T-helper 1 cell treated with Interleukin-12 subunit alpha and Interleukin-12 subunit beta and Interleukin-4 antibody, amounts not matched to agents 30 μg/mL and 1 μg/mL, for 36 hours (primary cell): ENCODE measurements at regions not wholly inside any gene's neighbourhood (a gene's known extent, or its start where the extent isn't known, plus 50 kb on each side); places are given as distances from the start of the nearest gene placed in this dataset.
"Not testable (repeated sequence)": the region's sequence is repeated elsewhere in the genome, so short reads cannot be mapped to it uniquely, and the experiment has no call there.

Experiments
- H3K27ac Mint-ChIP-seq: one replicate; pipeline ENCODE4 v1.8.0; 2021; ENCODE audit warnings: mild to moderate bottlenecking, mixed read lengths
- H3K27me3 Mint-ChIP-seq: one replicate; pipeline ENCODE4 v1.8.0; 2021; ENCODE audit warnings: low read depth, mixed read lengths
- H3K36me3 Mint-ChIP-seq: one replicate; pipeline ENCODE4 v1.8.0; 2021; ENCODE audit warnings: low read depth, mixed read lengths
- H3K4me1 Mint-ChIP-seq: one replicate; pipeline ENCODE4 v1.8.0; 2021; ENCODE audit warnings: low read depth, mixed read lengths
- H3K4me3 Mint-ChIP-seq: one replicate; pipeline ENCODE4 v1.8.0; 2021; ENCODE audit warnings: mild to moderate bottlenecking, moderate library complexity, mixed read lengths
- H3K9me3 Mint-ChIP-seq: one replicate; pipeline ENCODE4 v1.8.0; 2021; ENCODE audit warnings: mixed read lengths

- no peak overlapping the region for H3K27ac Mint-ChIP-seq
Observed at GRCh38 chr6:141990840-141991239, 141.9 kb upstream of the GJE1 start.

DNA sequence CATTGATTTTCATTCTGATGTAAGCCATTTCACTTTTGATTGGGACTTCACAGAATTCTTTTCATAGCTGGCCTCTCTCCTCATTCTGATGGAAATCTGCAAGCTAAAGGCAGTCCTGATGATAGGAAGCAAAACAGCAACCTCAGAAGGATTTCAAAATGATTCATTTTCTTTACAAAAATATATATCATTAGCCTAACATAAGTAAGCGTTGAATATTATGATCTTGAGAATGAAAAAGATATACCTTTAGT, 143.1 kb upstream of the GJE1 start:
- H3K27me3 Mint-ChIP-seq = no peaks in the 10 kb centered on the region
- H3K4me1 Mint-ChIP-seq = no peaks in the 10 kb centered on the region
- H3K9me3 Mint-ChIP-seq = no peaks in the 10 kb centered on the region
- no peak overlapping the region for H3K4me3 Mint-ChIP-seq
- no peak overlapping the region for H3K27ac Mint-ChIP-seq
- H3K36me3 Mint-ChIP-seq = no peaks in the 10 kb centered on the region

More at GRCh38 chr6:141990840-141991239, 141.9 kb upstream of the GJE1 start:
- Mint-ChIP-seq H3K4me1 (no peaks in the 10 kb centered on the region), H3K9me3 (no peaks in the 10 kb centered on the region), H3K27me3 (no peaks in the 10 kb centered on the region), H3K4me3 (no peak overlapping the region), H3K36me3 (no peaks in the 10 kb centered on the region)

DNA sequence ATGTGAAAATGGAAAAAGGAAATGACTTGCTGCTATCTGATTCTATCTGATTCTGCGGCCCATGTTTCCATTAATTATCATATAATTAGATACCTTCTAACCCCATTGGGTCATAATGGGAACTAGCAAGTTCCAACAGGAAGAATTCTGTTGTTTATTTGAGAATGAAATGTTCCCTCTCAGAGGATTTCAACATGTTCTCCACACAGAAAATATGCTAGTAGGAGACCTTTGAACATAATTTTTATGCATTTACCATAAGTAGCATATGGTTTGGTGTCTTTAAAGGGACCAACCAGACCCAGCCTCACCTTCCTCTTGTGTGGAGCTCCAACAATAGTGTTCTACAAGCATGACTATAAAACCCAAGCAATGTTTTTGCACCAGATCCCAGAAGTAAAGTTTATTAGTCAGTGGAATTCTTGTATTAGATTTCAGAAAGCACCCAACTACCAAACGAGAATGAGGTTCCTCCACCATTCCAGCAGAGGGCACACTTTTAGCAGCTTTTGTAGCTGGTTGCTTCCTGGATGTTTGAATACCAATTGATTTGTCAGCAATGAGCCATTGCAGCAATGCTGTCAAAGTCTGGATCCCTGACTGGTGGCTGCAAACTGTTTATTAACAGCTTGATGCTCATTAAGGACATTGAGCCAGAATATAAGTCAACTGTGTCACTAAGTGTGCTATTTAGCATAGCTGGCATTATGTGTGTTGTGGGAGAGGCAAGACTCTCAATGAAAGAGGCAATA, 143.6 kb upstream of the GJE1 start:
- Mint-ChIP-seq H3K27ac (no peak overlapping the region), H3K4me1 (no peaks in the 10 kb centered on the region), H3K9me3 (no peaks in the 10 kb centered on the region), H3K36me3 (no peaks in the 10 kb centered on the region), H3K4me3 (no peak overlapping the region), H3K27me3 (no peaks in the 10 kb centered on the region)

GRCh38 chr6:141988327-141988726, 144.4 kb upstream of the GJE1 start:
- Mint-ChIP-seq H3K27ac (no peak overlapping the region), H3K27me3 (no peaks in the 10 kb centered on the region), H3K4me3 (no peak overlapping the region), H3K36me3 (no peaks in the 10 kb centered on the region), H3K9me3 (no peaks in the 10 kb centered on the region), H3K4me1 (no peaks in the 10 kb centered on the region)

- no peaks in the 10 kb centered on the region for H3K4me1 Mint-ChIP-seq
- H3K27me3 Mint-ChIP-seq = no peaks in the 10 kb centered on the region
- H3K36me3 Mint-ChIP-seq = no peaks in the 10 kb centered on the region
- no peak overlapping the region for H3K27ac Mint-ChIP-seq
- no peaks in the 10 kb centered on the region for H3K9me3 Mint-ChIP-seq
- no peak overlapping the region for H3K4me3 Mint-ChIP-seq
Observed at GRCh38 chr6:141986457-141986856, 146.3 kb upstream of the GJE1 start.

DNA sequence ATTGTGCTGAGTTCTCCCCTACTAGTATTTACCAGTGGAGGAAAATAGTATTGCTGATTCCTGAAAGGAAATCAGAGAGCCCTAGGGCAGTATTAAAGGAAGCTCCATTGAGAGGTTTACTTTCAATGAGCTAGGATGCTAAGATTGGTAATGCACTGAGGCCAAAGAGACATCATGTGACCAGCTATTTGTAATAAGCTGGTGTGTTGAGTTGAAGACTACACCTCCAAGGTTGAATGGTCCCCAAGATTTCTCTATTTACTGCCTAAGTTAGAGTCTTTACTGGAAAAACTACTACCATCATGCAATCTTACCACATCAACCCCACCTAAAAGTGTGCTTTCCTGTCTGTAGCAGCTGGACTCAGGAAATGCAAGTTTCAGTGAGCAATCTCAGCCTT, 151.5 kb upstream of the GJE1 start:
- H3K4me1 Mint-ChIP-seq = no peaks in the 10 kb centered on the region
- H3K9me3 Mint-ChIP-seq = no peaks in the 10 kb centered on the region

GRCh38 chr6:141977782-141978181, 154.9 kb upstream of the GJE1 start:
- no peaks in the 10 kb centered on the region for H3K9me3 Mint-ChIP-seq

More for the DNA sequence above, 151.5 kb upstream of the GJE1 start:
- H3K27me3 Mint-ChIP-seq = no peaks in the 10 kb centered on the region
- no peak overlapping the region for H3K27ac Mint-ChIP-seq
- no peak overlapping the region for H3K4me3 Mint-ChIP-seq
- no peaks in the 10 kb centered on the region for H3K36me3 Mint-ChIP-seq

GRCh38 chr6:141976994-141977393, 155.7 kb upstream of the GJE1 start:
- no peak overlapping the region for H3K4me3 Mint-ChIP-seq
- no peaks in the 10 kb centered on the region for H3K4me1 Mint-ChIP-seq
- no peaks in the 10 kb centered on the region for H3K27me3 Mint-ChIP-seq
- no peaks in the 10 kb centered on the region for H3K36me3 Mint-ChIP-seq
- H3K27ac Mint-ChIP-seq = no peak overlapping the region
- no peaks in the 10 kb centered on the region for H3K9me3 Mint-ChIP-seq

More at GRCh38 chr6:141977782-141978181, 154.9 kb upstream of the GJE1 start:
- no peak overlapping the region for H3K27ac Mint-ChIP-seq
- no peaks in the 10 kb centered on the region for H3K4me1 Mint-ChIP-seq
- H3K27me3 Mint-ChIP-seq = no peaks in the 10 kb centered on the region
- no peaks in the 10 kb centered on the region for H3K36me3 Mint-ChIP-seq
- no peak overlapping the region for H3K4me3 Mint-ChIP-seq

DNA sequence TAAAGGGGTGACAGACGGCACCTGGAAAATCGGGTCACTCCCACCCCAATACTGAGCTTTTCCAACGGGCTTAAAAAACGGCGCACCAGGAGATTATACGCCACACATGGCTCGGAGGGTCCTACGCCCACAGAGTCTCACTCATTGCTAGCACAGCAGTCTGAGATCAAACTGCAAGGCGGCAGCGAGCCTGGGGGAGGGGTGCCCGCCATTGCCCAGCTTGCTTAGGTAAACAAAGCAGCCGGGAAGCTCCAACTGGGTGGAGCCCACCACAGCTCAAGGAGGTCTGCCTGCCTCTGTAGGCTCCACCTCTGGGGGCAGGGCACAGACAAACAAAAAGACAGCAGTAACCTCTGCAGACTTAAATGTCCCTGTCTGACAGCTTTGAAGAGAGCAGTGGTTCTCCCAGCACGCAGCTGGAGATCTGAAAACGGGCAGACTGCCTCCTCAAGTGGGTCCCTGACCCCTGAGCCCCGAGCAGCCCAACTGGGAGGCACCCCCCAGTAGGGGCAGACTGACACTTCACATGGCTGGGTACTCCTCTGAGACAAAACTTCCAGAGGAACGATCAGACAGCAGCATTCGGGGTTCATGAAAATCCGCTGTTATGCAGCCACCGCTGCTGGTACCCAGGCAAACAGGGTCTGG, 162.8 kb upstream of the GJE1 start:
- H3K36me3 Mint-ChIP-seq, H3K9me3 Mint-ChIP-seq, H3K4me1 Mint-ChIP-seq, H3K27ac Mint-ChIP-seq, H3K27me3 Mint-ChIP-seq, H3K4me3 Mint-ChIP-seq: not testable (repeated sequence)

- Mint-ChIP-seq H3K4me3 (no peak overlapping the region), H3K36me3 (no peaks in the 10 kb centered on the region), H3K27ac (no peak overlapping the region), H3K9me3 (no peaks in the 10 kb centered on the region), H3K27me3 (no peaks in the 10 kb centered on the region), H3K4me1 (no peaks in the 10 kb centered on the region)
Observed at GRCh38 chr6:141969201-141969600, 163.5 kb upstream of the GJE1 start.

DNA sequence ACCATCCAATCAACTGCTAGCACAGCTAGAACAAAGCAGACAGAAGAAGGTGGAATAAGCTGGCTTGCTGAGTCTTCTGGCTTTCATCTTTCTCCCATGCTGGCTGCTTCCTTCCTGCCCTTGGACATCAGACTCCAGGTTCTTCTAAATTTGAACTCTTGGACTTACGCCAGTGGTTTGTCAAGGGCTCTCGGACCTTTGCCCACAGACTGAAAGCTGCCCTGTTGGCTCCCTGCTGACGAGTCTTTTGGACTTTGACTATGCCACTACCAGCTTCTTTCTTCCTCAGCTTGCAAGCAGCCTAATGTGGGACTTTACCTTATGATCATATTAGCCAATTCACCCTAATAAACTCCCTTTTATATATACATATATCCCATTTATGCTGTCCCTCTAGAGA, 164.1 kb upstream of the GJE1 start:
- Mint-ChIP-seq H3K9me3 (no peaks in the 10 kb centered on the region), H3K27ac (no peak overlapping the region), H3K4me3 (no peak overlapping the region)

DNA sequence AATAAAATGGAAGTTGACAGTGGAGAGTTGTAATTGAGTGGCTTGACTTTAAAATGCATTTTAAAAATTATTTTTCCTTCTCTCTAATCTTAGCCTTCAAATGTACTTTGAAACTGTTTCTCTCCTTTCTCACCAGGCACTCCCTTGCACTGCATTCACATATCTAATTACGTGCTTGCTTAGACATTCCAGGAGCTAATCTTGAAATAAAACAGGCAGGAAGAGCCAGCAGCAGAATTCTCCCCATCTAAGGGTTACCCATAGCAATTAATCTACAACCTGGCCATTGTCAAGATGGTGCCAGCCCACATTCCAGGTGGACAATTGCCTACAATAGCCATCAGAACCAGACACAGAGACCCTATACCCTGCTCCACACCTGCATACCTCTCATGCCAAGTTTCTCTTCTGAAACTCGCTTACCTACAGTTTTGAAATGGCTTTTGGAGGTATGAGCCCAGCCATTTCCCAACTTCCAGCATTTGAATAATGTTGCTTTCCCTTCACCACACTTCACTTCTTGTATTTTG, 167.6 kb upstream of the GJE1 start:
- H3K4me3 Mint-ChIP-seq = no peak overlapping the region
- H3K36me3 Mint-ChIP-seq = no peaks in the 10 kb centered on the region
- H3K9me3 Mint-ChIP-seq = no peaks in the 10 kb centered on the region
- no peak overlapping the region for H3K27ac Mint-ChIP-seq
- H3K27me3 Mint-ChIP-seq = no peaks in the 10 kb centered on the region
- no peaks in the 10 kb centered on the region for H3K4me1 Mint-ChIP-seq

More for the DNA sequence above, 164.1 kb upstream of the GJE1 start:
- no peaks in the 10 kb centered on the region for H3K36me3 Mint-ChIP-seq
- H3K4me1 Mint-ChIP-seq = no peaks in the 10 kb centered on the region
- no peaks in the 10 kb centered on the region for H3K27me3 Mint-ChIP-seq

GRCh38 chr6:141963543-141964295, 169.0 kb upstream of the GJE1 start:
- no peaks in the 10 kb centered on the region for H3K27me3 Mint-ChIP-seq
- no peak overlapping the region for H3K27ac Mint-ChIP-seq
- no peak overlapping the region for H3K4me3 Mint-ChIP-seq
- no peaks in the 10 kb centered on the region for H3K9me3 Mint-ChIP-seq
- no peaks in the 10 kb centered on the region for H3K4me1 Mint-ChIP-seq
- no peaks in the 10 kb centered on the region for H3K36me3 Mint-ChIP-seq

DNA sequence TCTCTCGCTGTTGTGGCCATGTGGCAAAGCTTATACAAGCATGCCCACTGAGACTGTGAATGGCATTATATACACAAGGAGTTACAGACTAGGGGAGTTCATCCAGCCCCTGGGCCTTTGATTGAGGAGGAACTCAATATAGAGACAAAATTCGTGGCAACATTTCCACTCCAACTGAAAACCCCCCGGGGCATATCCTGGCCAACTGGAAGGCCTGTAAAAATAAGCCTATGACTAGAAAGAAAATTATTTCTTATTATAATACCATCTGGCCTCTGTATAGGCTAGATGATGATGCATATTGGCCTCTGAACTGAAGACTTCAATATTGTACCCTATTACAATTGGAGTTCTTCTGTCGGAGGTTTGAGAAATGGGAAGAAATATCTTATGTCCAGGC, 175.5 kb upstream of the GJE1 start:
- H3K4me1 Mint-ChIP-seq = no peaks in the 10 kb centered on the region
- H3K27me3 Mint-ChIP-seq = no peaks in the 10 kb centered on the region
- no peaks in the 10 kb centered on the region for H3K36me3 Mint-ChIP-seq
- no peak overlapping the region for H3K27ac Mint-ChIP-seq
- H3K4me3 Mint-ChIP-seq = no peak overlapping the region
- peaks cover 27% of the 10 kb centered on the region for H3K9me3 Mint-ChIP-seq

GRCh38 chr6:141956868-141957267, 175.9 kb upstream of the GJE1 start:
- H3K27me3 Mint-ChIP-seq = no peaks in the 10 kb centered on the region
- peaks cover 31% of the 10 kb centered on the region for H3K9me3 Mint-ChIP-seq
- no peak overlapping the region for H3K27ac Mint-ChIP-seq
- no peaks in the 10 kb centered on the region for H3K4me1 Mint-ChIP-seq
- no peak overlapping the region for H3K4me3 Mint-ChIP-seq
- H3K36me3 Mint-ChIP-seq = no peaks in the 10 kb centered on the region
